BJ (cell line): ENCODE measurements at regions not wholly inside any gene's neighbourhood (a gene's known extent, or its start where the extent isn't known, plus 50 kb on each side); places are given as distances from the start of the nearest gene placed in this dataset.

Experiments
- CTCF ChIA-PET: fragments of 350-600 bp; formaldehyde crosslinking; extraction: SDS; loops from one replicate; lab custom pipeline; 2021; ENCODE audit warnings: antibody characterized with exemption, inconsistent platforms; lab: Yijun Ruan, JAX
- POLR2A ChIA-PET: fragments of 300-600 bp; sonication (Branson Sonifier 250); formaldehyde crosslinking; extraction: SDS; loops from one replicate; lab custom pipeline; 2021; ENCODE audit warnings: antibody characterized with exemption; lab: Charles Lee
- DNase-seq: peaks from one replicate; pipeline ENCODE4 v3.0.0-alpha.2; 2011; ENCODE audit warnings: low read depth
- H3K27me3 ChIP-seq: 2 replicates; pipeline ENCODE4 v1.6.0; 2011; ENCODE audit warnings: low read length; ENCODE audit not compliant: control insufficient read depth, insufficient read depth
- H3K36me3 ChIP-seq: 2 replicates; pipeline ENCODE4 v1.5.1; 2011; ENCODE audit warnings: low read length; ENCODE audit not compliant: control insufficient read depth, insufficient read depth
- H3K4me3 ChIP-seq: 2 replicates; pipeline ENCODE4 v1.5.1; 2011; ENCODE audit warnings: low read depth, mild to moderate bottlenecking, control low read depth, low read length
- TF ChIP-seq, protein P1 (sequence below): IDR thresholded peaks from 2 replicates; pipeline ENCODE4 v1.5.1; 2011; ENCODE audit warnings: low read depth, mild to moderate bottlenecking, control low read depth, inconsistent platforms, low read length, moderate library complexity; ENCODE audit not compliant: insufficient read depth

DNA sequence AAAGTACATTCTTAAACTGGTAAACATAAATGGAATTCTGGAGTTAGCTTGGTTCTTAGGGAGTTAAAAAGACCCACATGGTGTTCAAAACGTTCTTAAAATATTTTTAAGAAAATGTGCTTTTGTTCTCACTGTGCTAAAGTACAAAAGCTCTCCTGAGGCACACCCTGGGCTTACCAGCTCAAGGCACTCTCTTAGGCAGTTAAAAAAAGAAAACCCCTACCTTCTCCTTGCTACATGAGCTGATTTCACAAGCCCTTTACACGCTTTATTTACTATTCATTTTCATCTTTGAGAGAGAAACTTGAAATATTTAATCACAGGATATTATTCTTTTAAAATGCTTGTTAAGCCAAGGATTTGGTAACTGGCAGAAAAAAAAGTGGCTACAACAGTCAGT, 723.3 kb upstream of the GRAMD2B start:
- H3K36me3 ChIP-seq, result no peaks in the 10 kb centered on the region
- POLR2A ChIA-PET, result no interaction called here
- no peak overlapping the region for H3K4me3 ChIP-seq
- TF ChIP-seq, protein P1, sequence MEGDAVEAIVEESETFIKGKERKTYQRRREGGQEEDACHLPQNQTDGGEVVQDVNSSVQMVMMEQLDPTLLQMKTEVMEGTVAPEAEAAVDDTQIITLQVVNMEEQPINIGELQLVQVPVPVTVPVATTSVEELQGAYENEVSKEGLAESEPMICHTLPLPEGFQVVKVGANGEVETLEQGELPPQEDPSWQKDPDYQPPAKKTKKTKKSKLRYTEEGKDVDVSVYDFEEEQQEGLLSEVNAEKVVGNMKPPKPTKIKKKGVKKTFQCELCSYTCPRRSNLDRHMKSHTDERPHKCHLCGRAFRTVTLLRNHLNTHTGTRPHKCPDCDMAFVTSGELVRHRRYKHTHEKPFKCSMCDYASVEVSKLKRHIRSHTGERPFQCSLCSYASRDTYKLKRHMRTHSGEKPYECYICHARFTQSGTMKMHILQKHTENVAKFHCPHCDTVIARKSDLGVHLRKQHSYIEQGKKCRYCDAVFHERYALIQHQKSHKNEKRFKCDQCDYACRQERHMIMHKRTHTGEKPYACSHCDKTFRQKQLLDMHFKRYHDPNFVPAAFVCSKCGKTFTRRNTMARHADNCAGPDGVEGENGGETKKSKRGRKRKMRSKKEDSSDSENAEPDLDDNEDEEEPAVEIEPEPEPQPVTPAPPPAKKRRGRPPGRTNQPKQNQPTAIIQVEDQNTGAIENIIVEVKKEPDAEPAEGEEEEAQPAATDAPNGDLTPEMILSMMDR, result no peak
- H3K27me3 ChIP-seq, result no peaks in the 10 kb centered on the region
- DNase-seq, result no peak
- CTCF ChIA-PET, result interaction anchor here (1.2 kb wide), 1 partner anchor 10 kb away, joined by 4 read pairs; no protein-coding TSS in a partner anchor

DNA sequence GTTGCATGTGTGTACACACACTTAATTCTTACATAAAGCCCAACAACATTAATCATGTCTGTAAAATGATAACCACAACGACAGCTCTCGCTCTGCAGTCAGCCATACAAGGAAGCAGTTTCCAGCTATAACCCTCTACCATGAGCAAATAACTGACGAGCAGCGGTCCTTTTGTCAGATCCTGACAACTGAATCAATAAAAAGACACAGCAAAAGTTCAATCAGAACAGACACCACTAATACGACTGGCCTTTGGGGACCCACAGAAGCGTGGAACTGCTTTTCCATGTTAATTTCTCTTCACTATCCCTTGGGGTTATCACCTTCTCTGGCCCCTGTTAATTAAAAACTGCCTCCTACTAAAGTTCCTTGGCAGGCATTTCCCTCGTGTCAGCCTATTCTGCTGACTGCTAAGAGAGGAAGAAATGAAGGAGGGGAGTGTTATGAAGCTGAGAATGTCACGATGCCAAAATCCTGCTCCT, 722.8 kb upstream of the GRAMD2B start:
- ChIA-PET POLR2A (no interaction called here), CTCF (interaction anchor here (1.2 kb wide), 1 partner anchor 9 kb away, joined by 4 read pairs; no protein-coding TSS in a partner anchor)
- no peak for DNase-seq
- no peaks in the 10 kb centered on the region for H3K27me3 ChIP-seq
- H3K36me3 ChIP-seq, result no peaks in the 10 kb centered on the region
- TF ChIP-seq, protein P1, result no peak
- H3K4me3 ChIP-seq, result no peak overlapping the region

DNA sequence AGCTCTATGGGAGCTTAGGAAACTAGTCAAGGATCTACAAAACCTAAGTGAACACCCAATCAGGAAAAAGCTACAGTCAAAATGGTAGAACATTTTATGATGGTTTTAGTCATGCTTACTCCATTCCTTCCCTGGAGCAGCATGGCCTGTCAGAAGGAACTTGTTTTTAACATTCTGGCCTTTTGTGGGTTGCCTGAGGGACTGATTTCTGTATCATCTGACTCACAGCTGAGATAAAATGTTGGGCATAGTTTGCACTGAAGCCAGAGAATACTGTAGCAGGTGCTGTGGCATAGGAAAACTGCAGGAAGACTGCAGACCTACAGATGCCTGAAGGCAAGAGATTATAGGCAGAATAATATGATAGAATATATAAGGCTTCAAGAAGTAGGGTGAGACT, 719.6 kb upstream of the GRAMD2B start:
- no peak overlapping the region for H3K4me3 ChIP-seq
- no peak for DNase-seq
- TF ChIP-seq, protein P1, result no peak

DNA sequence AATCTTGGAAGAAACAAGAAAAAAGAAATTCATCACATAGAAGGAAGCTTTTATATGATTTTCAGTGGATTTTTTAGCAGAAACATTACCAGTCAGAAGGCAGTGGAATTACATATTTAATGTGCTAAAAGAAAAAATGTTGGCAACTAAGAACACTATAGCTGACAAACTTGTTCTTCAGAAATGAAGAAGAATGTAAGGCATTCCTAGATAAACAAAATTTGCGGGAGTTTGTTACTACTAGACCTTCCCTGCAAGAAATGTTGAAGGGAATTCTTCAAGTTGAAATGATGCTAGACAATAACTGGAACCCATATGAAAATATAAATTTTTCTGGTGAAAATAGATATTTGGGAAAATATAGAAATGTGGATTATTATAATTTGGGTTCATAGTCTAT, 718.3 kb upstream of the GRAMD2B start:
- POLR2A ChIA-PET, result no interaction called here
- H3K4me3 ChIP-seq, result no peak overlapping the region
- H3K27me3 ChIP-seq, result no peaks in the 10 kb centered on the region
- H3K36me3 ChIP-seq, result no peaks in the 10 kb centered on the region
- CTCF ChIA-PET, result interaction anchor here (0.6 kb wide), 1 partner anchor 146 kb away, joined by 3 read pairs; no protein-coding TSS in a partner anchor
- no peak for DNase-seq
- TF ChIP-seq, protein P1, result no peak

More for the DNA sequence above, 719.6 kb upstream of the GRAMD2B start:
- H3K27me3 ChIP-seq, result no peaks in the 10 kb centered on the region
- CTCF ChIA-PET, result no interaction called here
- POLR2A ChIA-PET, result no interaction called here
- no peaks in the 10 kb centered on the region for H3K36me3 ChIP-seq

- H3K4me3 ChIP-seq, result no peak overlapping the region
- no peaks in the 10 kb centered on the region for H3K36me3 ChIP-seq
- TF ChIP-seq, protein P1, result no peak
- ChIA-PET CTCF (no interaction called here), POLR2A (no interaction called here)
- no peak for DNase-seq
- H3K27me3 ChIP-seq, result no peaks in the 10 kb centered on the region
These were observed 714.6 kb upstream of the GRAMD2B start for GRCh38 chr5:125708583-125708982.
